ENCODE measurements at regions not wholly inside any gene's neighbourhood (a gene's known extent, or its start where the extent isn't known, plus 50 kb on each side); places are given as distances from the start of the nearest gene placed in this dataset.

GRCh38 chr5:30390095-30390494, 803.4 kb upstream of the CDH6 start:
- no peak for DNase-seq (ENCODE audit: low spot score)

- DNase-seq (ENCODE audit: low spot score): no peak
These were observed 805.4 kb upstream of the CDH6 start for GRCh38 chr5:30387974-30388632.

GRCh38 chr5:30385754-30386153, 807.7 kb upstream of the CDH6 start:
- no peak for DNase-seq (ENCODE audit: low spot score)

DNA sequence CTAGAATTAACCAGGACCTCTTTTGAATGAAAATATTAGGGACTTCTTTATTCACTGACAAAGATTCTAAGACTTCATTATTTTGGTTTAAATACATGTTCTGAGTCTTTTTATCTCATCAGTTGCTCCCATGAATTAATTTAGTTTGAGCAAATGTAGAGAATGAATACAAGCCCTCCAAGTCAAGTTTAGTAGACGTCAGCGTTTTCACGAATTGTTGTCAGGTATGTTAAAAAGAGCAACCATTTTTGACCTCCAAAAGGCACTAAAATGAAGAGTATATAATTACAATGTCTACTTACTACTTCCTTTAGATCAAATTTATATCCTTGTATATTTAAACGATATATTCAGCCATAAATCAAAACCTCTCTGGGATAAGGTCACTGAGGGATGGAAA, 809.3 kb upstream of the CDH6 start:
- no peak for DNase-seq (ENCODE audit: low spot score)

GRCh38 chr5:30380228-30380627, 813.3 kb upstream of the CDH6 start:
- no peak for DNase-seq (ENCODE audit: low spot score)

GRCh38 chr5:30376848-30377247, 816.6 kb upstream of the CDH6 start:
- no peak for DNase-seq (ENCODE audit: low spot score)

DNA sequence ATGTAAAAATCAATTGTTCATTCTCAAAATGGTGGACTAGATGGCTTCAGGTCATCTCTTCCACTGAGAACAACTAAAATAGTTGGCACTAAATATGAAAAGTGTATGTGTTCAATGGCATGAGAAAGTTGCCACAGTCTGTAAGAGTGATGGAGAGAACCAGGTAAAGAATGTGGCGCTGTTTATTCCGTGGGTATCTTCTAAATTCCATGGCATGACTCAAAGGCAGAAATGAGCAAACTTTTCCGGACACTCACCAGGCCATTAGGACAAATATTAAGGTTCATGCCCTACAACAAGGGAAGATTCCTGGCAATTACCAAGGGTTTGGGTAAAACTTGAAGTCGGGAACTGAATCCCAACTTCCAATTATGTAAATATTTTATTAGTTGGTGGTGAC, 825.4 kb upstream of the CDH6 start:
- DNase-seq (ENCODE audit: low spot score): no peak

DNA sequence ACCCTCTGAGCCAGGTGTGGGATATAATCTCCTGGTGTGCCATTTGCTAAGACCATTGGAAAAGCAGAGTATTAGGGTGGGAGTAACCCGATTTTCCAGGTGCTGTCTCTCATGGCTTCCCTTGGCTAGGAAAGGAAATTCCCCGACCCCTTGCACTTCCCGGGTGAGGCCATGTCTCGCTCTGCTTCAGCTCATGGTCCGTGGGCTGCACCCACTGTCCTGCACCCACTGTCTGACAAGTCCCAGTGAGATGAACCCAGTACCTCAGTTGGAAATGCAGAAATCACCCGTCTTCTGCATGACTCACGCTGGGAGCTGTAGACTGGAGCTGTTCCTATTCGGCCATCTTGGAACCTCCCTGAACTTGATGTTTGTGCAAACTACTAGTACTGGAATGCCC, 828.5 kb upstream of the CDH6 start:
- DNase-seq (ENCODE audit: low spot score): peak; percentile 60

DNA sequence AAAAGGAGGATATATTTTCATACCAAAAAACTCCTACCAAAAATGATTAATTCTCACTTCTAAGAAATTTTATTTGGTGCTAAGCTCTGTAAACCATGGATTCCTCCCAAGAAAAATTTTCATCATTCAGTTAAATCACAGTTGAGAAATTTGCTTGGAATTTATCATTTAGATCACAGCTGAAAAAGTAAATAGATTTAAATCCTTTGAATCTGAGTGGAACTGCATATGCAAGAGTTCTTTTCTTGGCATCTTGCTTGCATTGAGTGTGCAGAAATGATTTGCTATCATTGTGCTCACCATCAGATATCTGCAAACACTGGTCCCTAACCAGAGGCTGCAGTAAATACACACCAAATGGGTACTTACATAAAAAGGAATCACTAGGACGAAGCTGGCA, 836.1 kb upstream of the CDH6 start:
- no peak for DNase-seq (ENCODE audit: low spot score)

DNA sequence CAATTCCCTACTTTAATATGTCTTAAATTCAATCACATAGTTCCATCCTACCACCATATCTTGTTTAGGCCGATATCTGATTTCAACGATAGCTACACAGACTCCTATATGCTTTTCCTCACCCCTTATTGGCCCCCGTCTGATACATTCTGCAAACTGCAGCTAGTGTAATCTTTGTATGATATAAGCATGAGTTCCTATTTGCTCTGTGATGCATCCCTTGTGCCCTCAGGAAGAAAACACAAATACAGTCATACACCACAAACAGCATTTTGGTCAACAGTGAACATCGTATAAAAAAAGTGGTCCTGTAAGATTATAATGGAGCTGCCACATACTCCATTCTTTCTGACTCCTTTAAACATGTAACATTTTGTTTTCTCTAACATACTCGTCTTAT, 837.8 kb upstream of the CDH6 start:
- DNase-seq (ENCODE audit: low spot score): no peak

DNA sequence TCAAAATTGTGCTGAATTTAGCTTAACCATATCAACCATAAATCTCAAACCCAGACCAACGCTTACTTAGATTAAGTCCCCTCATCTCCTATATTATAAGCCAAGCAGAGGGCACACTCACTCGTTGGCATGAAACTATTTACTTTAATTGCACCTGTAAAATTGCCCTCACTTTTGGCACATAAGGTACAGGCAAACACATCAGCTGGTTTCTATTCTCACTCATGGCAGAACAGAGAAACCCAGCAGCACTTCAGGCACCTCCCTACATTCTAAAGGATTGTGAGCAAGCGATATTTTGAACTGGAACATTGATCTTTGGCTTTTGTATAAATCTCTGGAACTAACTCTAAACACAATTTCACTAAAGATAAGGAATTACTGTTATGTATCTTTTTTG, 845.6 kb upstream of the CDH6 start:
- DNase-seq (ENCODE audit: low spot score): no peak

GRCh38 chr5:30345539-30346345, 847.7 kb upstream of the CDH6 start:
- peak; percentile 84 for DNase-seq (ENCODE audit: low spot score)

DNA sequence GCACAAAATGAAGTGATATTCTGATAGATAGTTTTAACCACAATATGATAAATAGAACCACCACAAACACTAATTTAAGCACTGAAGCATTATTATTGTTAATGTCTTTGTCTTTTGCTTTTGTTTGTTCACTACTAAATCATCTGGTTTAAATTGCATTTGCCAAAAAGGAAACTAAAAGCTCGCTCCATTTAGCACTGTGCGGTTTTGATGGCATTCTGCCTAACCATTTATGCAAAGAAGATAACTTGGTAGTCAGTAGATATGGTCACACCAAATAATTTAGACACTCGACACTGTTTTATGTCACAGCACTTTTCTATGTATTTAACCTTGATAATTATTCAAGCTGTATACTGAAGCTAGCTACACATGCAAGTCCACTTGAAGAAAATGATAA, 849.8 kb upstream of the CDH6 start:
- DNase-seq (ENCODE audit: low spot score): no peak

DNA sequence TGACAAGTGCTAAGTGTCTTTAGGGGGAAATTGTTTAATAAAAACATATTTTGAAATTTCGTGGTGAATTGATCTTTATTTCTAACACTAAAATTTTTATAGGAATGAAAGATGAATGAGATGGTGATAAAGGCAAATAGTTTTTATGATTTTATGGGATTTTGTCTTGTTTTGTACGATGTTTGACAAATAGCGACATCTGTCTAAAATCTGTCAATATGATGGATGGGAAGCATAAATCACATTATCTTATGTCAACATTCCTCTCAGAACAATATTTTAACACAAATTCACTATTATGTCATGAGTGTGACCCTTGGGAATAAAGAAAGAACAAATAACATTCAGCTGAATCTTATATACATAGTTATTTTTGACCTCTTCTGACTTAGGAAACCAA, 852.0 kb upstream of the CDH6 start:
- DNase-seq (ENCODE audit: low spot score): no peak

DNA sequence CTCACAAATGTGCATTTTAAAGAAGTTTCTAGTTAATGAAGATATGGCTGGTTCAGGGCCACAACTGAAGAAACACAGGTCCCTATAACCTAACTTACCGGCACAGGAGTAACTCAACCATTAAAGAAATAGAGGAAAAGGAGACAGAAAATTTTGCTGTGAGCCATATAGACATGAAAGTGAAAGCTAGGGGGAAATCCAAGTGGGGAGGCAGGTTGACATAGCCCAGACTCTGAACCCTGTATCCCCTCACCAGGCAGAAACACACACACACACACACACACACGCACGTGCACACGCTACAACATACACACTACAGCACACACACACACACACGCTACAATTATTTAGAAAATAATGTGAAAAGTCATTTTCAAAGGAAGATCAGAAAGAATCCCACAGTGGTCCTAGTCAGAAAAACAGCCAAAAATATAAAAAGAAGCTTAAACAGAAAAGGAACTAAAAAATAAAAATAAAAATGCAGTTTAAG, 856.4 kb upstream of the CDH6 start:
- no peak for DNase-seq (ENCODE audit: low spot score)

DNA sequence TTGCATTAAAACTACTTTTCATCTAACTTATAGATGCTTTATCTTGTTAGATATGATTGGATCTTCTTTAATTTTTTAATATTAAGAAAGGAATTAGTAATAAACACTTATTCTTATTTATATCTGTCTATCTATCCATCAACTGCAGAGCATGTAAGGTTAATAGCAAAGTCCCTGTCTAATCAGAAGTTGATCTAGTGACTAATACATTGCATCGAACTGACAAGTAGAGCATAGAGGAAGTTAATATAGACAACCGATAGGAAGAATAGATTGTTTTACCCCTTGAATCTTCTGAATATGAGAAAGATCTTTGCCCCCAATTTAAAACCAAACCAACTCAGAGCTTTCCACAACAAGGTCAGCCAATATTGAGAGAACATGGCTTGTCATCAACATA, 862.0 kb upstream of the CDH6 start:
- no peak for DNase-seq (ENCODE audit: low spot score)

- no peak for DNase-seq (ENCODE audit: low spot score)
These were observed 867.7 kb upstream of the CDH6 start for GRCh38 chr5:30325795-30326194.

DNA sequence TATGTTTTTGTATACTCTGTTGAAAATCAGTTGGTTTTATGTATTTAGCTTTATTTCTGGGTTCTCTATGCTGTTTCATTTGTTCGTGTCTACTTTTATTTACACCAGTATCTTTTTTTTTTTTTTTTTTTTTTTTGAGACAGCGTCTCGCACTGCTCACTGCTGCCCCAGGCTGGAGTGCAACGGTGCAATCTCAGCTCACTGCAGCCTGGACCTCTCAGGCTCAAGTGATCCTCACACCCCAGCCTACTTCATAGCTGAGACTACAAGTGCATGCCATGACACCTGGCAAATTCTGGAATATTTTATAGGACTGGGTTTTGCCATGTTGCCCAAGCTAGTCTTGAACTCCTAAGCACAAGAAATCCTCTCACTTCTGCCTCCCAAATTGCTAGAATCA, 869.4 kb upstream of the CDH6 start:
- no peak for DNase-seq (ENCODE audit: low spot score)

GRCh38 chr5:30287890-30288289, 905.6 kb upstream of the CDH6 start:
- no peak for DNase-seq (ENCODE audit: low spot score)

GRCh38 chr5:30279237-30279636, 914.2 kb upstream of the CDH6 start:
- DNase-seq (ENCODE audit: low spot score): no peak

DNA sequence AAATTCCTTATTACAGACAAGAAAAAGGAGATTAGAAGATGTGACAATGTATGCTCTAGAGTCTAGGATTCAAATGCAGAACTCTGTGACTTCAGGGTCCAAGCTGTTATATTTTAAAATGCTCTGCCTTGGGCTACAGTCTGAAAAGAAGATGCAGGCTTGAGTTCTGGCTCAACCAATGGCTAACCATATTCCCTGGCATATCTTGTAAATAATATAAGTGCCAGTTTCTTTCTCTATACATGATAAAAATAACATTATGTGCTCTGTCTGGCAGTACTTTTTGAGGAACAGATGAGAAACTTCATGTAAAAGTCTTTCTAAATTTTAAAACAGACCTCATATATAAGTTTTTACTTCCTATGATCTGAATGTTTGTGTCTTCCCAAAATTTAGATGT, 926.5 kb upstream of the CDH6 start:
- DNase-seq (ENCODE audit: low spot score): no peak

DNA sequence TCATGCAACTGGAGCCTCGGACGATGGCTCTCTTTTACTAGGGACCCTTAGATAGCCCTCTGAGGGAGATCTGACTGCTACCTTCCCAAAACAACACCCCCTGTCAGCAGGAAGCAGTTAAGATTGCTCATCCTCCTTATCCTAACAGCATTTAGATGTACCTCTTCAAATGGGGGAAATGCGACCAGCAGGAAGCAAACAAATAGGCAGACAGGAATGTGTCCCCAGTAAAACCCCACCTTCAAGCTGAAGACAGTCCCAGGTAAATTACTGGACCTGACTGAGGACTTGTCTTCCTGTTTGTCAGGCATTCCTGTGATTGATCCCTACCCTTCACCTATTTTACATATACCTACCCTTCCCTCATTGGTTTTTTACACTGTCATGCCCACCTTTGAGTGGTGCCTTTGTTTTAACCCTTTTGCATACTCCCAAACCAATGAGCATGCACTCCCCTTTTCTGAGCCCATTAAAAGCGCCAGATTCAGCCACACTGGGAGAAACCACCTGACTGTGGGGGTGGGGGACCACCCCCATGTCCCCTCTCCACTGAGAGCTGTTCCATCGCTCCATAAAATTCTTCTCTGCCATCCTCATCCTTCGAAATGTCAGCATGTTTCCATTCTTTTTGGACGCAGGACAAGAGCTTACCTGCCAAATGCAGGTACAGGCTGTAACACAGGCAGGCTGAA, 954.0 kb upstream of the CDH6 start:
- no peak for DNase-seq (ENCODE audit: low spot score)

All from mesenteric fat pad (tissue), 1 donor.